Body of pancreas (tissue), 4 donors: ENCODE measurements at regions not wholly inside any gene's neighbourhood (a gene's known extent, or its start where the extent isn't known, plus 50 kb on each side); places are given as distances from the start of the nearest gene placed in this dataset.

ENCODE experiments used
- POLR2A ChIP-seq, 3 donors: fragments of 450-650 bp; IDR thresholded peaks; one replicate each; pipeline ENCODE4 v1.6.1; 2016; ENCODE audit warnings: antibody characterized with exemption in 3 of 3, mild to moderate bottlenecking in 2 of 3
- TF ChIP-seq, protein P1 (sequence below), 7 experiments: fragments of 450-650 bp in 4 of 7; fragments of 200-600 bp in 3 of 7; sonication (generic) in 3 of 7; IDR thresholded peaks; one replicate each; pipeline ENCODE4 v1.5.1; 2016 to 2019; ENCODE audit warnings: antibody characterized with exemption in 7 of 7

DNA sequence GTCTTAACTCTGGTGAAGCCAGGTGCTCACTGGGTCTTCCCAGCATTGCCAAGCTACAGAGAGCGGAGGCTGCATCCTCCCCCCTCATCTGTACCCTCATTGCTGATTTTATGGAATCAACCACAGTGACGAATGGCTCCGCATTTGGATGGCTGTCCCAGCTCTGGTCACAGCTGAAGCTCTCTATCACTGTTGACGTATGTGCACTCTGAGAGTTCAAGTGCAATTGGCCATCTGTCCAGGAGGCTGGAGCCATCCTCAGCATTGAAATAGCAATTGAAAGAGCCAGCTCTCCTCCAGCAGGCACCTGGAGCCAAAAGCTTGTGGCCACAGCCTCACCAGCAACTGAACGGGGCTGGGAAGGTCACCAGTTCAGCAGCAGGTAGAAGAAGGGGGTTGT, 494.1 kb downstream of the TMEM114 start:
- TF ChIP-seq, protein P1, sequence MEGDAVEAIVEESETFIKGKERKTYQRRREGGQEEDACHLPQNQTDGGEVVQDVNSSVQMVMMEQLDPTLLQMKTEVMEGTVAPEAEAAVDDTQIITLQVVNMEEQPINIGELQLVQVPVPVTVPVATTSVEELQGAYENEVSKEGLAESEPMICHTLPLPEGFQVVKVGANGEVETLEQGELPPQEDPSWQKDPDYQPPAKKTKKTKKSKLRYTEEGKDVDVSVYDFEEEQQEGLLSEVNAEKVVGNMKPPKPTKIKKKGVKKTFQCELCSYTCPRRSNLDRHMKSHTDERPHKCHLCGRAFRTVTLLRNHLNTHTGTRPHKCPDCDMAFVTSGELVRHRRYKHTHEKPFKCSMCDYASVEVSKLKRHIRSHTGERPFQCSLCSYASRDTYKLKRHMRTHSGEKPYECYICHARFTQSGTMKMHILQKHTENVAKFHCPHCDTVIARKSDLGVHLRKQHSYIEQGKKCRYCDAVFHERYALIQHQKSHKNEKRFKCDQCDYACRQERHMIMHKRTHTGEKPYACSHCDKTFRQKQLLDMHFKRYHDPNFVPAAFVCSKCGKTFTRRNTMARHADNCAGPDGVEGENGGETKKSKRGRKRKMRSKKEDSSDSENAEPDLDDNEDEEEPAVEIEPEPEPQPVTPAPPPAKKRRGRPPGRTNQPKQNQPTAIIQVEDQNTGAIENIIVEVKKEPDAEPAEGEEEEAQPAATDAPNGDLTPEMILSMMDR (IDR thresholded peaks at IDR 0.05): no peak
- no peak for TF ChIP-seq POLR2A (IDR thresholded peaks at IDR 0.05)
